ENCODE measurements at regions not wholly inside any gene's neighbourhood (a gene's known extent, or its start where the extent isn't known, plus 50 kb on each side); places are given as distances from the start of the nearest gene placed in this dataset.
A peak's percentile ranks its signal among the peaks of the same experiment; 100 is the strongest.

DNA sequence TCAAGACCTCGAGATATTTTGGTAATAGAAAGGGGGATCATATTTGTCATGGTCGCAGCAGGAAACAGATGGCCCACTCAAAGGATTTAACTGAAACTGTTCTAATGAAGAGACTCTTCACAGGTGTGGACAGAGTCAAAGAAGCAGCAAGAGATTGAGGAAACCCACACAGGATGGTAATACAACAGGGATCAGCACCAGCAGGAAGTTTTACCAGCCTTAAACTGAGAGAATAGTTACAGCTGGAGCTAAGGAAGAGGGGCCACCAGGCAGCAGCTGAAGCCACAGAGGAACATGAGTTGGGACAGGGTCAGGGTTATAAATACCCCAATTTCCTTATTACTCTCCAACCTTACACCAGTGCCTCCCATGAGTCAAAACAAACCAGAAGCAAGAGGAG lies 131.8 kb upstream of the UBE2E2 start:
- Histone ChIP-seq H2BK120ac (ENCODE audit: low read depth, low read length, poor library complexity, severe bottlenecking) (no peak overlapping the region), H3K56ac (ENCODE audit: insufficient read length, low read depth, low read length) (no peak overlapping the region), H3K18ac (ENCODE audit: insufficient read length, low read depth, low read length) (no peak overlapping the region), H3K9ac (ENCODE audit: extremely low read depth, insufficient read length, low read length) (no peak overlapping the region), H4K5ac (ENCODE audit: insufficient read length, low read depth, low read length) (no peak overlapping the region), H3K79me2 (ENCODE audit: insufficient read depth, low read length) (no peaks in the 10 kb centered on the region), H3K14ac (ENCODE audit: insufficient read depth, low read length) (no peak overlapping the region), H3T11ph (ENCODE audit: low read length) (no peak overlapping the region), H3K27ac (ENCODE audit: insufficient read length, low read depth, low read length) (no peak overlapping the region), H3K4ac (ENCODE audit: low read depth, low read length) (no peak overlapping the region), H2BK5ac (ENCODE audit: insufficient read length, low read length) (no peak overlapping the region), H2BK20ac (ENCODE audit: low read depth, low read length, poor library complexity, severe bottlenecking) (no peak overlapping the region), H2AFZ (ENCODE audit: low read length) (no peak overlapping the region), H3K4me1 (ENCODE audit: insufficient read depth, low read length) (peaks cover 4% of the 10 kb centered on the region), H2BK15ac (ENCODE audit: low read depth, low read length) (no peak overlapping the region), H3K23me2 (ENCODE audit: insufficient read length, low read depth, low read length, poor library complexity, severe bottlenecking) (no peaks in the 10 kb centered on the region), H3K27me3 (ENCODE audit: insufficient read depth, low read length) (peaks cover 3% of the 10 kb centered on the region; the same call in 1 of the 2 replicates), H3K23ac (ENCODE audit: insufficient read length, low read depth, low read length) (no peak overlapping the region), H2BK12ac (ENCODE audit: insufficient read length, low read depth, low read length) (peak overlapping the region; percentile 50), H3K4me2 (ENCODE audit: insufficient read depth, insufficient read length, low read length) (no peak overlapping the region), H4K91ac (ENCODE audit: insufficient read length, low read depth, low read length) (no peak overlapping the region), H3K79me1 (ENCODE audit: insufficient read depth, low read depth, low read length, poor library complexity, severe bottlenecking) (no peaks in the 10 kb centered on the region), H2AK5ac (ENCODE audit: insufficient read length, low read length) (no peak overlapping the region), H3K9me3 (ENCODE audit: control insufficient read depth, low read depth, low read length) (no peaks in the 10 kb centered on the region), H4K20me1 (ENCODE audit: control insufficient read depth, insufficient read depth, insufficient read length) (no peaks in the 10 kb centered on the region), H4K8ac (replicated peaks; ENCODE audit: insufficient read length, low read depth, low read length) (no peak overlapping the region)
- peaks cover 26 to 32% of the 10 kb centered on the region in 2 experiments for H3K4me1 Mint-ChIP-seq
- no CpG with 5 or more reads among the region's 2 CpGs for WGBS (ENCODE audit: extremely low coverage, insufficient read length, low lambda C conversion rate)
- TF ChIP-seq, protein P1, sequence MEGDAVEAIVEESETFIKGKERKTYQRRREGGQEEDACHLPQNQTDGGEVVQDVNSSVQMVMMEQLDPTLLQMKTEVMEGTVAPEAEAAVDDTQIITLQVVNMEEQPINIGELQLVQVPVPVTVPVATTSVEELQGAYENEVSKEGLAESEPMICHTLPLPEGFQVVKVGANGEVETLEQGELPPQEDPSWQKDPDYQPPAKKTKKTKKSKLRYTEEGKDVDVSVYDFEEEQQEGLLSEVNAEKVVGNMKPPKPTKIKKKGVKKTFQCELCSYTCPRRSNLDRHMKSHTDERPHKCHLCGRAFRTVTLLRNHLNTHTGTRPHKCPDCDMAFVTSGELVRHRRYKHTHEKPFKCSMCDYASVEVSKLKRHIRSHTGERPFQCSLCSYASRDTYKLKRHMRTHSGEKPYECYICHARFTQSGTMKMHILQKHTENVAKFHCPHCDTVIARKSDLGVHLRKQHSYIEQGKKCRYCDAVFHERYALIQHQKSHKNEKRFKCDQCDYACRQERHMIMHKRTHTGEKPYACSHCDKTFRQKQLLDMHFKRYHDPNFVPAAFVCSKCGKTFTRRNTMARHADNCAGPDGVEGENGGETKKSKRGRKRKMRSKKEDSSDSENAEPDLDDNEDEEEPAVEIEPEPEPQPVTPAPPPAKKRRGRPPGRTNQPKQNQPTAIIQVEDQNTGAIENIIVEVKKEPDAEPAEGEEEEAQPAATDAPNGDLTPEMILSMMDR (conservative IDR thresholded peaks at IDR 0.05): no peak
- no peaks in the 10 kb centered on the region for H3K9me3 Mint-ChIP-seq
- peaks cover 2% of the 10 kb centered on the region for H3K27me3 Mint-ChIP-seq (ENCODE audit: low read depth)
- H3K36me3 Mint-ChIP-seq (ENCODE audit: insufficient read depth in 1 of 3, low read depth in 3 of 3): no peaks in the 10 kb centered on the region
- no peak overlapping the region for H3K4me3 Mint-ChIP-seq
- DNase-seq: no peak
- no peak overlapping the region for H3K27ac Mint-ChIP-seq
